MM.1S (cell line): ENCODE measurements at regions not wholly inside any gene's neighbourhood (a gene's known extent, or its start where the extent isn't known, plus 50 kb on each side); places are given as distances from the start of the nearest gene placed in this dataset.

ENCODE experiments used
- DNase-seq: peaks from one replicate; pipeline ENCODE4 v3.0.0-alpha.2; 2015
- H2AFZ ChIP-seq: fragments of 300-600 bp; sonication (generic); 2 replicates; pipeline ENCODE4 v1.6.0; 2016; ENCODE audit warnings: antibody characterized with exemption, low read length
- H3F3A ChIP-seq: fragments of 300-600 bp; sonication (generic); 2 replicates; pipeline ENCODE4 v1.6.1; 2016; ENCODE audit warnings: mild to moderate bottlenecking, antibody characterized with exemption, low read length, moderate library complexity, mixed read lengths; ENCODE audit not compliant: insufficient read depth
- H3K27ac ChIP-seq: fragments of 300-600 bp; sonication (generic); 2 replicates; pipeline ENCODE4 v1.5.1; 2016; ENCODE audit warnings: mild to moderate bottlenecking, low read length
- H3K27me3 ChIP-seq: fragments of 300-600 bp; sonication (generic); replicated peaks from 2 replicates; pipeline ENCODE4 v1.6.0; 2016; ENCODE audit warnings: low read length; ENCODE audit not compliant: insufficient read depth
- H3K36me3 ChIP-seq: fragments of 300-600 bp; sonication (generic); replicated peaks from 2 replicates; pipeline ENCODE4 v1.6.1; 2016; ENCODE audit warnings: mild to moderate bottlenecking, low read length, mixed read lengths; ENCODE audit not compliant: insufficient read depth
- H3K4me1 ChIP-seq: fragments of 300-600 bp; sonication (generic); 2 replicates; pipeline ENCODE4 v1.6.1; 2016; ENCODE audit warnings: low read length, mixed read lengths
- H3K4me2 ChIP-seq: fragments of 300-600 bp; sonication (generic); 2 replicates; pipeline ENCODE4 v1.6.0; 2016; ENCODE audit warnings: low read depth, low read length
- H3K4me3 ChIP-seq: fragments of 300-600 bp; sonication (generic); 2 replicates; pipeline ENCODE4 v1.5.1; 2016; ENCODE audit warnings: low read length, mixed read lengths
- H3K79me2 ChIP-seq: fragments of 300-600 bp; sonication (generic); 2 replicates; pipeline ENCODE4 v1.6.1; 2016; ENCODE audit warnings: mixed run types, low read length, mixed read lengths
- H3K9ac ChIP-seq: fragments of 300-600 bp; sonication (generic); 2 replicates; pipeline ENCODE4 v1.6.1; 2016; ENCODE audit warnings: low read length, mixed read lengths
- H3K9me2 ChIP-seq: fragments of 300-600 bp; sonication (generic); replicated peaks from 2 replicates; pipeline ENCODE4 v1.6.1; 2016; ENCODE audit warnings: mild to moderate bottlenecking, low read length, mixed read lengths; ENCODE audit not compliant: insufficient read depth
- H3K9me3 ChIP-seq: fragments of 300-600 bp; sonication (generic); replicated peaks from 2 replicates; pipeline ENCODE4 v1.6.1; 2016; ENCODE audit warnings: mild to moderate bottlenecking, low read length, mixed read lengths; ENCODE audit not compliant: insufficient read depth
- H4K20me1 ChIP-seq: fragments of 300-600 bp; sonication (generic); 2 replicates; pipeline ENCODE4 v1.6.1; 2016; ENCODE audit warnings: mild to moderate bottlenecking, low read length, moderate library complexity, mixed read lengths; ENCODE audit not compliant: insufficient read depth
- CTCF ChIP-seq: fragments of 300-600 bp; sonication (generic); IDR thresholded peaks from 2 replicates; pipeline ENCODE4 v1.5.1; 2016; ENCODE audit warnings: antibody characterized with exemption, low read length, mixed read lengths
- EZH2 ChIP-seq: fragments of 300-600 bp; sonication (generic); optimal IDR thresholded peaks from 2 replicates; pipeline ENCODE3; 2017; ENCODE audit warnings: low read depth, mild to moderate bottlenecking, antibody characterized with exemption, low read length, mixed read lengths
- EZH2phosphoT487 ChIP-seq: fragments of 300-600 bp; sonication (generic); IDR thresholded peaks from 2 replicates; pipeline ENCODE4 v1.6.1; 2018; ENCODE audit warnings: antibody characterized with exemption, low read length

DNA sequence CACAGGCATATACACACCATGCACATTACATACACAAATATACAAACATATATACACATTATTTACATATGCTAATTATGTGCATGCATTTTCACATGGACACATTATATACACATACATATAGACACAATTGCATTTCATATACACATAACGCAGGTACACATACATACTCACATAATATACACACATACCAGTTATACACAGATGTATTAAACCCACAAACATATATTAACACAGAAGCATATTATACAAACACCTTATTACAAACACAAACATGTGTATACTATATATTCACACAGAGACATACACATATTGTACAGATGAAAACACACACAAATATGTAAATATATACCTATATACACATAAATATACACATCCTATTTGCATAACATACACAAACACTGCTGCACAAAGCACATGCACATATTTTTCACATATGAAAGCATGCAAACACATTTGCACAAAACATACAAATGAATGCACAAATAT, 140.2 kb downstream of the VEGFA start:
- H3K4me1 ChIP-seq = no peaks in the 10 kb centered on the region
- DNase-seq = no peak
- no peak overlapping the region for H3K4me2 ChIP-seq
- no peaks in the 10 kb centered on the region for H3K9me2 ChIP-seq
- H3K36me3 ChIP-seq = no peaks in the 10 kb centered on the region
- H3K27ac ChIP-seq = no peak overlapping the region
- no peaks in the 10 kb centered on the region for H3K27me3 ChIP-seq
- H3K9ac ChIP-seq = no peak overlapping the region
- H3K4me3 ChIP-seq = no peak overlapping the region
- no peak overlapping the region for H2AFZ ChIP-seq
- H3F3A ChIP-seq = no peaks in the 10 kb centered on the region
- H3K79me2 ChIP-seq = no peaks in the 10 kb centered on the region
- TF ChIP-seq EZH2phosphoT487 (no peak), CTCF (no peak), EZH2 (no peak)
- H3K9me3 ChIP-seq = no peaks in the 10 kb centered on the region
- H4K20me1 ChIP-seq = no peaks in the 10 kb centered on the region

- TF ChIP-seq EZH2phosphoT487 = no peak
- no peak for TF ChIP-seq CTCF
- no peak for TF ChIP-seq EZH2
- Histone ChIP-seq H3K9me3 (no peaks in the 10 kb centered on the region), H3K4me1 (no peaks in the 10 kb centered on the region), H3K4me3 (no peak overlapping the region), H3K27ac (no peak overlapping the region), H3K9ac (no peak overlapping the region), H3K79me2 (no peaks in the 10 kb centered on the region), H3K9me2 (no peaks in the 10 kb centered on the region), H3F3A (no peaks in the 10 kb centered on the region), H3K4me2 (no peak overlapping the region), H4K20me1 (no peaks in the 10 kb centered on the region), H2AFZ (no peak overlapping the region), H3K27me3 (no peaks in the 10 kb centered on the region), H3K36me3 (no peaks in the 10 kb centered on the region)
- no peak for DNase-seq
These were observed 139.6 kb downstream of the VEGFA start for GRCh38 chr6:43909474-43910148.

DNA sequence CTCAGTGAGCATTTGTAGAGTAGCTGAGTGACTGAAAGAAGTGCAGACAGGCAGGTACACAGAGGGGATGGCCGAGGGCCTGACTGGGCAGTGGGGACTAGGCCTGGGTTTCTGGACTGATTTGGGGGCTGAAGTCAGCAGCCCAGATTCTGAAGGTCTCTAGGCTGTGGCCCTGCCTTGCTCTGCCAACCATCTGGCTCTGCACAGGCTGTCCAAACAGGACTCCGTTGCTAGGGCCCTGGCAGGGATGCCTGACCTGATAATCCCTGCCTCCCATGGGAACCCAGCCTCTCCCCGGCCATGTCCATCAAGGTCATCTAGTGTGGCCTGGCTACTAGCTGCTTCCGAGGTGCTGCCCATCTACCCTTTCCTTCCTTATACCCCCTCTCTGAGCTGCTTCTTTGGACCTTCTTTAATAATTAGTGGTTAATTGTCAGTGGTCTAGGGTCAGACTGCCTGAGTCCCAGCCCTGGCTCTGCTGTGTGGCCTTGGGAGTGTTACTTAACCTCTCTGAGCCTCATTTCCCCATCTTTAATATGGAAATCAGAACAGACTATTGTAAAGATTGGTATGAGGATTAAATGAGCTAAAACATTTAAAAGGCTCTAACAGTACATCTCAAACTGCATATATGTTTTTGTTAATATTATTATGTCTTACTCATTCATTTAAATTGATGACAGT, 137.9 kb downstream of the VEGFA start:
- Histone ChIP-seq H4K20me1 (no peaks in the 10 kb centered on the region), H3K27me3 (no peaks in the 10 kb centered on the region), H3K9me2 (no peaks in the 10 kb centered on the region), H2AFZ (no peak overlapping the region), H3K79me2 (no peaks in the 10 kb centered on the region), H3K4me2 (no peak overlapping the region), H3K36me3 (no peaks in the 10 kb centered on the region), H3K9ac (no peak overlapping the region), H3K27ac (no peak overlapping the region), H3K4me3 (no peak overlapping the region), H3K9me3 (no peaks in the 10 kb centered on the region), H3K4me1 (no peaks in the 10 kb centered on the region), H3F3A (no peaks in the 10 kb centered on the region)
- no peak for DNase-seq
- TF ChIP-seq CTCF (no peak), EZH2phosphoT487 (no peak), EZH2 (no peak)
